Activated CD8-positive, alpha-beta memory T cell treated with anti-CD3 and anti-CD28 coated beads, Interleukin-2, amount 50 U/mL, for 1 hour (primary cell): ENCODE measurements at regions not wholly inside any gene's neighbourhood (a gene's known extent, or its start where the extent isn't known, plus 50 kb on each side); places are given as distances from the start of the nearest gene placed in this dataset.

ENCODE experiments used
- DNase-seq: peaks from one replicate; pipeline ENCODE4 v3.0.0-alpha.2; 2020; ENCODE audit errors: extremely low read depth

DNA sequence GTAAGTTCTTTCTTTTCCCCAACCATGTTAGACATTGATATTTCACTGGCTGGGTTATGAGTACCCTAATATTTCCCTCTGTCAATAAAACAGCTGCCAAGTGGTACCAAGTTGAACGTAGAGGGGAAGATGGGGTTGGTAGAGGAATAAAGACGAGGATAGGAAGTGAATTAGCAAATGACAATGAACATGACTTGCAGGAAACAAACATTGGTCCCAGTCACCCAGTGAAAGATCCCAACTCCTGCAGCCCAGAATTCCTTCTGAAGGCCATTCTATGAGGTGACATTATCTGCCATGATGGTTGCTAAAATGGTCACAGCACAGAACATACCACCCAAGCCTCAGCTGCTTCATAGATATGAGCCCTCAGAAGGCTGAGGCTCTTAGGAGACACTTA is 159.0 kb upstream of the CTNNB1 start:
- no peak for DNase-seq

DNA sequence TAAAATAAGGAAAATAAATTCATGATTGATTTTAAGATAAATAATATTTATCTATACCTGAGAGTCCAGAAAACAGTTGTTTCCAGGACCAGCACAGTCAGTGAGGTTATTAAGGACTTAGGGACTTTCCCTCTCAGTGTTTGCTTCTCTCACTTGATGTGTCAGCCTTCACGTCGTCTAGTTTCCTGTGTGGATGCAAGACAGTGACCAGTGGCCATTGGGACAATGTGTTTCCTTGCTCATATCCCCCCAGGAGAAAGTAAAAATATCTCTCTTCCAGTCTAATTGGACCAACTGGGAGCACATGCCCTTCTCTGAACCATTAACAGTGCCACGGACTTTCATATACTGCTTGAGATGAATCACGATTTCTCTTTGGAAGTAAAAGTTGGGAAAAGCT is 157.8 kb upstream of the CTNNB1 start:
- DNase-seq, result no peak

DNA sequence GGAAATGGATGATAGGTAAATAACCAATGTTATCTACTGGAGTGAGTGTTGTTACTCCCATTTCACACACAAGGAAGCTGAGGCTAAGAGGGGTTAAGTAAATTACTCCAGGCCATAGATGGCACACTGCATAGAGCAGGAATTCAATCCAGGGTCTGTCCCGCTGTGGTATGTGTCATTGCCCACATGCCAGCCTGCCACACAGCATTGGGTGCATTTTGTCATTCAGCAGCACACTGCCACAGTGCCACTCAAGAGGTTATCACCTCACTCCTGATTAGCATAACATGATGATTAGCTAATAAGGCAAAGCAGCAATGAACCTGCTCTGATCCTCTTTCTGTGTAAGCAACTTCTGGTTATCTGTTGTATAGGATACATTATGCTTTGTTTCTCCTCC is 157.4 kb upstream of the CTNNB1 start:
- DNase-seq, result no peak

DNA sequence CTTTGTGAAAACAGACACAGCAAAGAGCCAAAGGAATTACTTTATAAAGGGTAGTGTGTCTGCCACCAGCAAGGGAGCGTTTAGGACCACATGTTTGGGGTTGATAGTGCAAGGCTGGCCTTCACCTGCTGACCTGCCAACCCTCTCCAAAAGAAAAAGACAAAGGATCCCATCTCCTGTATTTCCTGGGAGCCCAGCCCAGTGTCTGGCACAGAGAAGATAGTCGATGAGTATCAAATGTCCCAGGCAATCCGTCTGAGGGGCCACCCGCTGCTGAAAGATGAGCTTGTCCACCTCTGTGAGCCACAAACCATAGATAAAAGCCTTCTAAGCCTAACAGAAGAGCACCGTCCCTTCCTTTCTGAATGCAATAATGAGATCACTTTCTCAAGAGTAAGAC is 154.8 kb upstream of the CTNNB1 start:
- no peak for DNase-seq

DNA sequence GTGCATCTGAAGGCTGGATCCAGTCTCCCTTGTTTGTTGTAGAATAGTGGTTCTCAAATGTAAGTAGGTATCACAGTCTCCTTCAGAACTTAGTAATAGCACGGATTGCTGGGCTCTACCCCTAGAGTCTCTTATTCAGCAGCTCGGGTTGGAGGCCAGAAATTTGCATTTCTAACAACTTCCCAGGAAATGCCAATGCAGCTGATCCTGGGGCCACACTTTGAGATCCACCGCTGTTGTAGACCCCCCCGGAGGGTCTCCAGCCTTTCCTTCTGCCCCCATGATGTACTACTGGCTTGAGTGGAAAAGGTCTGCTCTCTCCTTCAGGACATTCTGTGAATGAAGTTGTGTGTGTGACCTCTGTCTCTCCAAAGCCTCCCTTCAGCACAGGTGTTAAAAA is 153.8 kb upstream of the CTNNB1 start:
- DNase-seq, result no peak

DNA sequence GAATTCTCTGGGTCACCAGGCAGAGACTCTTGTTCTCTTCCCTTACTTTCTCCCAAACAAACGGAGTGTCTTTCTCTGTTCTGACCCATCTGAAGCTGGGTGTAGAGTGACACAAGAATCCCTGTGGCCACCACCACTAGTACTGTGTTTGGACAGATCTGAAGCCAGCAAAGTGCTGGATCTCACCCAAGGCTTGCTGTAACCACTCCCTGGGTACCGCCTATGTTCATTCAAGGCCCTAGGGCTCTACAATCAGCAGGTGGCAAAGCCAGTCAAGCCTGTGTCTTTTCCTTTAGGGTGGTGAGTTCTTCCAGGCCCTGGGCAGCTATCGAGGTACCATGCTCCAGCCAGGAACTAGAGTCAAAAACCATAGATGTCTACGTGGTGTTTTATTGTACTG is 149.2 kb upstream of the CTNNB1 start:
- no peak for DNase-seq

DNA sequence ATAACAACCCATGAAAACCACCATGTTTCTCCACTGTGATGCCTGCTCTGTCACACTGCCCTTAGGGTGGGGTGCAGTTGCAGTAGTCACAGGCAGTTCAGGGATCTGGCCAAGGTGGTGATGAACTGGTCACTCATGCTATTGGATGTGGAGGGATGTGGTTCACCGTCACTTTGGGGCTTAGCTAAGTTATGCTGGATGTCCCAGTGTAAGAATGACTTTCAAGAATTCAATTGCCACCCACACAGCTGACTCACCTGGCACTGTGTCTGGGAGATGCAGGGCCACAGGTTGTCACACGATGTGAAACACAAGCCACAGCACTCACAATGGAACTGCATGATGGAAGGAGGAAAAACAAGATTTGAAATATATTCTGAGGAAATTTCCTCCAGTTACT is 146.1 kb upstream of the CTNNB1 start:
- no peak for DNase-seq

DNA sequence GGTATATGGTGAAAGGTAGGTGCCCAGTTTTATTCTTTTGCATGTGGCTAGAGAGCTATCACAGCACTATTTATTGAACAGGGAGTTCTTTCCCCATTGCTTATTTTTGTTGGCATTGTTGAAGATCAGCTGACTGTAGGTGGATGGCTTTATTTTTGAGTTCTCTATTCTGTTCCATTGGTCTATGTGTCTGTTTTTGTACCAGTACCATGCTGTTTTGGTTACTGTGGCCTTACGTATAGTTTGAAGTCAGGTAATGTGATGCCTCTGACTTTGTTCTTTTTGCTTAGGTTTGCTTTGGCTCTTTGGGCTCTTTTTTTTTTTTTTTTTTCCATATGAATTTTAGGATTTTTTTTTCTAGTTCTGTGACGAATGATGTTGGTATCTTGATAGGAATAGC is 139.2 kb upstream of the CTNNB1 start:
- DNase-seq, result no peak

DNA sequence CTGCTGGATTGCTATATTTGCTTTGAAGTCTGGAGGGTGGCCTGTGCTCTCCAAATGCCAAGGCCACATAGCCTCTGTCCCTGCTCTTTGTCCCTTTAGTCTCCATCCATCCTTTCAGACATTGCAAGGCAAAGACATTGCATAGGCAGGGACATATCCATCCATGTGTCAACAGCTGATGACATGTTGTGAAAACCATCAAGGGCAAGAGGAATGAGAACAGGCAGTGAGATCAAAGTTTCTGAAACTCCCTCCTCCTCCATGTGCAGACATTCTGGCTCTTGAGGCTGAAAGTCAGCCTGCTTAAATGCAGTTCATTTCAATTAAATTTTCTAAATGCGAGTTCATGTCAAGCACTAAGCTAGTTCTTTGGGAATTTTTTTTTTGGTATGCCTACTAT is 135.2 kb upstream of the CTNNB1 start:
- DNase-seq, result no peak

DNA sequence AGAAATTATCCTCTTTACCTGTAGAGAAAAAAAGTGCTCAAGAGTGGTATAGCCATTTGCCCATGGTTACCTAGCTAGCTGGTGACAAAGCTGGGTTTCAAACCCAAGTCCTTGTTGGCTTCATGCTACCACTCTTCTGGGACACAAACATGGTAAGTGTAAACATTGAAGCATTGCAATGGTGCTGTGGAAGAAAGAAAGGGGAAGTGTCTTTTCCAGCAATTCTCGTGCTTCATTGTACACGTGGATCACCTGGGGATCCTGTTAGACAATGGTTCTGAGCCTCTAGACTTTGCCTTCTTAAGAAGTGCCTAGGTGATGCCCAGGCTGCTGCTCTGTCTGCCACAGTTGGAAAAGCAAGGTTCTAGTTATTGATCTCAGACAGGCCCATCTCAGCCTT is 134.8 kb upstream of the CTNNB1 start:
- no peak for DNase-seq

DNA sequence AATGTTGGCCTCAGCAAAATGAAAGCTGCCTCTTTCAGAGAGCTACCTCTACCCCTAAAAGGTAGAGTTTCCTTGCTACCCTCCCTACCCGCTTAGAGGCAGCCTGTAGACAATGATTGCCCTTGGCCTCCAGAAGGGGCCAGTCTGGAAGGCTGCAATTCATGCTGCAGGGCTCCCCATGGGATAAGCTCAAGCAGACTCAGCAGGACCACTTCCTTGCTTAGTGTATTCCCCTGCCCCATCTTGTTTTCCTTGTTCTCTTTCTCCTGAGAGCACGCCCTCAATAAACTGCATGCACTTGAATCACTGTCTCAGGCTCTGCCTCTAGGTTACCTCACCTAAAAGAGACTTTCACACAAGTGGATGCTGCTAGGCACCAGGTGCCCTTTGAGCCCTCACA is 134.0 kb upstream of the CTNNB1 start:
- no peak for DNase-seq

DNA sequence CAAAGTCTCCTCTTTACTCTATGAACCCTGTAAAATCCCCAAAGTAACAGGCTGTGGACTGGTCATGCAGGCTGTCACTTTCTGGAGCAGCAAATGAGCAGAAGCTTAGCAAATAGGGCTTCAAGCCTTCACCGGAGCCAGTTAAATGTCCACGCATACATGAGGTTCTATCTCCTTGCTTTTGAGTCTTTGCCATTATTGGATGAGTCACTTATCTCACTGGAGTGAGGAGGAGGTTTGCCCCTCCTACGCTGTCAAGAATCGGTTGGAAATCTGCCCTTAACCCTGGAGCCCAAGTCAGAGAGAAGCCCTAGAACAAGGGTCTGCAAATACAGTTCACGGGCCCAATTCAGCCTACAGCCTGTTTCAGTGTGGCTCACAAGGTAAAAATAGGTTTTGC is 126.1 kb upstream of the CTNNB1 start:
- DNase-seq, result no peak

DNA sequence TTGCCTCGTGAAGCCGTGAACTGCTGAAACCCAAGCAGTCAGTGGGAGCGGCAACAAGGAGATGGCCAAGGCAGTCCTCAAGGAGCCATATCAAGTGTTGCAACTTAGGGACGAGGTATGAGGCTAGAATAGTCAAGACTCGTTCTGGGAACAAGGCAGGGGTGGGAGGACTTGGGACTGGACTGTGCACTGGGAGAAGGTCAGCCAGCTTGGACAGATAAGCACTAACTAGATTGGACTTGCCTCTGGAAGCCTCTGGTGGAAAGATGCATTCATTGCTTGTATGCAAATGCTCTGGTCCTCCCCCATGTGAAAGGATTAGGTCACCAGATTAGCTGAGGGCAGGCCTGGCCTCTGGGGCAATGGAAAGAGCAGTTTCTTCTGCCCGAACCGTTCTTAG is 123.3 kb upstream of the CTNNB1 start:
- no peak for DNase-seq

DNA sequence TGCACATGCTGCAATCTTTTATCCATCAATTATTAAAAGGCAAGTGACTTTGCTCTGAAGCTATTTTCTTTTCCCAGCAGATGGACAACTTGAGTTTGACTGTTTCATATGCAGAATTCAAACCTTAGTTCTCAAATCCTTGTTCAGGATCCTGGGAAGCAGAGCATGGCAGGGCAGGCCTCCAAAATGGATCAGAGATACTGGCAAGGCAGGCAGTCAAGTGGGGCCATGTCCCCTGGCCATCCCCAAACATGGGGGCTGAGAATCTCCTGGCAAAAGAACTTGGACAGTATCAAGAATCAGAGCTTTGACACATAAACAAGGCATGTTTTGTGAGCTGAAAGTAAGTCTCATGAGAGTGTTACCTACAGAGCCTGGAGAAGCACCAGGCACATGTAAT is 122.9 kb upstream of the CTNNB1 start:
- no peak for DNase-seq

DNA sequence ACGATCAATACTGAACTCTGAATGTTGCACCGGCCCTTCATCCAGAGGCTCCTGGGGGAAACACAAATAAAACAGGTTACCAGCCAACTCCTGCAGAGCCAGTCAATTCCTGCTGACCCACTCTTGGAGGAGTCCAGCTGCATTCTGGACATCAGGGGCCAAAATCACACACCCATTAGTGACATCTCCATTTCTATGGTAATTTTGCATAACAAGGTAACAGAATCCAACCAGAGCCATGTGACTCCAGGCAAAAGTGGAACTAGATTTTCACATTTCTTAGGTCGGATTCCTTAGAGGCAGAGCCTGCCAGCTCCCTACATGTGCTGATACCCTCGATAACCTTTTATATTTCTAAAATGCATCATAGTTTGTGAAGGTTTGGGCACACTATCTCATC is 119.2 kb upstream of the CTNNB1 start:
- DNase-seq, result no peak

DNA sequence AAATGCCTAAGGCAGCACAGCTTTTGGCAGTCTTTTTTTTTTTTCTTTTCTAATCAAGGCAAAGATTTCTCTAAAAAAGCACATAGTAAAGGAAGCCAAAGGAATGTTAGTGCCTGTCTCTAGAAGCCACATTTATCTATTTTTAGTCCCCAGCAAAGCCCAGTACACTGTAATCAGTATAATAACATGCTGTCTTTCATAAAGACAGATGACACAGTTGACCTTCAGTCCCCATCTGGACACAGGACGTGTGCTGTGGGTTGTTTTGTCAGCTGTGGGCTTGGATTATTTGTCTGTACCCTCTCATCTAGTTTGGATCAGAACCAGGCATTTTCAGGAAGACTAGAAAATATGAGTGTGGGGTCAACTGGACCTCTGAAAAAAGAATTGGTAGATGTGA is 110.4 kb upstream of the CTNNB1 start:
- DNase-seq, result no peak

DNA sequence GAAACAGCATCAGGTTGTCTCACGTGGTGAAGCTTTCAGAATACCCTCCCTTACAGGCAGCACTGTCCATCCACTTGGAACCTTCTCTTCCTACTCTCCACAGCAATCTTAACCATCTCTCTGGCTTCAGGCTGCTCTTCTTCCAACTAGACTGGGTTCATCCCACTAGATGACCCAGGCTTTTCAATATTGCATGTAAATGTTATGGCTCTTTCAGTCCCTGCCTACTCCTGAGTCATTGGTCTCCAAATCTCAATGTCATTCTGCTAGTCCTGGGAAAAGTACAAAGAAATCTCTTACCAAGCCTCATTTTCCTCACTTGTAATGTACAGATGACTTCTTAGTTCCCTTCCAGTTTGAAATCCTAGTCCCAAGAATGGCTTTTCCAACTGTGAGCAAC is 109.7 kb upstream of the CTNNB1 start:
- DNase-seq, result no peak

DNA sequence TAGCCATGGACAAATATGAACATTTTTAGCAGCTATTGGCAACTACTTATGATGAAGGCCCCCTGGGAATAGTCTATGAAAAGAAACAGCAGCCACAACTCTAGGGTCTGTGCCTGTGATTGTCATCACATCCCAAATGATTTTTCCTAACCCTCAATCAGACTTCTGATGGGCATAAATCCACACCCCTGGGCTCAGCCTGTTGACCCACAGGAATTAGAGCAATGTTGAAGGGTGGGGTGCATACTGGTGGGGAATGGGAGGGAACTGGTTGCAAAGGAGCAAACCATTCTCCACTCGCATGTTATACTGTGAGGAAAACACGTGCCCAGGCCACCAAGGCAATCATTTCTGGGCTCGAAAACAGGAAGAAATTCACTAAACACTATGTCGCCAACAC is 106.5 kb upstream of the CTNNB1 start:
- DNase-seq, result no peak

DNA sequence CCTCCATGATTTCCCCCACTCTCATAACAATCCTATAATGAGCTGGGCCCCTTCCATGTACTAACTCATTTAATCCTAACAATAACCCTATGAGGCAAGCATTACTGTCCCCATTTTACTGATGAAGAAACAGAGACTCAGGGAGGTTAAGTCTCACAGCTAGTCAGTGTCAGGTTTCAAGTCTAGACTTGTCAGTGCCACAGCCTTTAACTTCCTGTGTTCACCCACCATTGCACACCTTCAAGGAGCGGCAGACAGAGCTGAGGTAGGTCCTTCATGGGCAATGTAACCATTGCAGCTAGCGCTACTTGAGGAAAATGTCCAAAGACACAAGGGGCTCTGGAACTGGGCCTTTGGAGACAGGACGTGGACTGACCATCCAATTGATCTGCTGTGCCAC is 105.8 kb upstream of the CTNNB1 start:
- DNase-seq, result no peak

DNA sequence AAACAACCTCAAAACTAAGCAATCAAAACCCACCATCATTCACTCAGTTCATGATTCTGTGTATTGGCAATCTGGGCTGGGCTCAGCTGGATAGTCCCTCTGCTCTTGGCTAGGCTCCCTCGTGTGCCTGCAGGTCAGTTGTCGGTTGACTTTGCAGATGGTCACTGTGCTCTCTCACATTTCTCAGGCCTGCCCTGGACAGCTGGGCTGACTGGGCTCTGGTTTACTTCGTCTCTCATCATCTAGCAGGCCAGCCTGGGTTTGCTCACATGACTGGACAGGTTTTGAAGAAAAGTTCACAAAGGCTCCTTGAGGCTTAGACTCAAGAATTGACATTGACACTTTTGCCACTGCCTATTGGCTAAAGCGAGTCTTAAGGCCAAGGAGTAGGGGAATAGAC is 105.0 kb upstream of the CTNNB1 start:
- DNase-seq, result no peak

DNA sequence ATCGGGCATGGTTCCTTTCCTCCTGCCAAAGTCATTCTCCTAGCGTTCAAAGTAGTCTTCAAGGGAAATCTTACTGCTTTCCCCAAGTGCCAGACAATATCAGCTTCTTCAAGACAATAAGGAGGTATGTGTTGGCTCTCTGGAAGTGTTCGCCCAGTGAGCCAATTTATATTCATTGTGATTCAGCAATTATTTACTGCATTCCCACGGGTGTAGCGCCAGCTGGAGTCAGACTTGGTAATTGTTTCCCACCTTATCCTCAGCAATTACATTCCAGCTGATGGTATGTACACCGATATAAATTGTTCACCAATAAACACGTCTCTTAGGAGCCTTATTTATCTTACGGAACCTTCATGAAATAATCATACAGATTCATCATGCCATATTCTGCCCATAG is 103.6 kb upstream of the CTNNB1 start:
- no peak for DNase-seq

DNA sequence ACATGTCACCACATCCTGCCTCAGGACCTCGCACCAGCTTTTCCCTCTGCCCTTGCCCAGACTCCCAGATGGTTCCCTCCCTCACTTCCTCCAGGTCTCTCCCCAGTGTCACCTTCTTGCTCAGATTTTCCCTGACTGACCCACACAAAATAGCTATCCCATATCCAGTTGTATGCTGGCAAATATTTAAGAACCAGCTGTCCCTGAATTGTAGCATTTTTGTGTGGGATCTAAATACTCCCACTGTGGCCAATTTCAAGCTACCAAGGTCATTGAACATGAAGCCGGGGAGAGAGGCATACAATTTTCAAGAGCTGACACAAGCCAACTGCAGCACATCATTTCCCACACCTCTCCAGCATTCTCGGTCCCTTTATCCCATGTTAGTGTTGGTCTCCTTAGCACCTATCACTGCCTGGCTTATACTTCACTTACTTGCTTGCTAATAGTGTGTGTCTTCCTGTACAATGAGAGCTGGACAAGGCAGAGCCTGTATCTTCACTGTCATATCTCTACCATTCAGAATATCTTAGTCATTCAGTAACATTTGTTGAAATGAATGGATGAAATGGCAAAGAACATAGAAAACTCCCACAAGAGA is 101.3 kb upstream of the CTNNB1 start:
- DNase-seq, result no peak

DNA sequence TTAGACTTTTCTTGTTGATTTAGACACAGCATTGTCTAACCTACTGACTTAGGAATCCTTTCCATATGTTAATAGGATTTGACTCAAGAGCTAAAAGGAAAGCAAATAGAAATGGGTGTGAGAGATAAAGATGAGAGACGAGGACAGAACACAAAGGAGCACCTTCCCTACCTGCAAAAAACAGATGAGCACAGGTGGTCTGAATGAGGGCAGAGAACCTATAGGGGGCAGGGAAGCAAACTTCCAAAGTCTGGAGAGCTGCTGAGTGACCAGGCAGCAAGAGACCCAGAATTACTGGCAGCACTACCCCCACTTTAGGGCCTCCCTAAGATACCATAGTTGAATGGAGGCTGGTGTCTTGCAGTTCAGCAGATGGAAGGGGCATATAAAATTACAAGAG is 98.1 kb upstream of the CTNNB1 start:
- DNase-seq, result no peak

DNA sequence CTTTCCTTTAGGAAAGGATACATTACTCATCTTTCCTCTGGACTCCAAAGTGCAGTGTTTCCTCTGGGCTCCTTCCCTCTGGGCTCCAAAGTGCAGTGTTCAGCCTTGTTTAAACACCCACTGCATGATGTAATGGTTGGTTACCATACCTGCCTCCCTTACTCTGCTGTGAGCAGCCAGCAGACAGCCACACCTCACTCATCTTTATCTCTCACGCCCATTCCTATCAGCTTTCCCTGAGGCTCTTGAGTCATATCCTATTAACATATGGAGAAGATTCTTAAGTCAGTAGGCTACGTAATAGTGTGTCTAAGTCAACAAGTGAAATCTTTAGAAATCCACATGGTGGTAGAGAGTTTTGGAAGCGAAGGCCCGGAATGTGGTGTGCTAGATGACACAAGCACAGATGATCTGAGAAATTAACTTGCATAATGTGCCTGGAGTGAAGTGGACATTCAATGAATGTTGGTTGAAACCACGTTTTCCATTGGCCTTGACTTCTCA is 97.2 kb upstream of the CTNNB1 start:
- no peak for DNase-seq

DNA sequence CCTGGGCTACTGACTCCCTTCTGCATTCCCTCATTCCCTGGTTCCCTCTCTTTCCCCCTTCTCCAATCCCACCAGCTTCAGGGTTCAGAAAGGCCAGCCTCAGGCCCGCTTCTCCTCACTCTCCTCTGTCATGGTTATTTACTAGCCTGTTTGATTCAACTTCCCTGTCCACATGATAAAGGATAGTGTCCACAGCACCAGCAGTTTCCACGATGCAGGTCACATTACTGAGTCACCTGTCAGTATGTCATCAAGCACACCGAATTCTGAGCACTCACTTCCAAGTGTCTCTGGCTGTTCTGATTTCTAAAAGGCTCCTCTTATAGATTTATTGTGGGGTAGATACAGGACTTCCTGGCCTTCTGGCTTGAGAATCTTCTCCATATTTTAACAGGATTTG is 96.6 kb upstream of the CTNNB1 start:
- no peak for DNase-seq
